Skin of body (tissue), 1 donor: ENCODE measurements at regions not wholly inside any gene's neighbourhood (a gene's known extent, or its start where the extent isn't known, plus 50 kb on each side); places are given as distances from the start of the nearest gene placed in this dataset.
"Not testable (repeated sequence)": the region's sequence is repeated elsewhere in the genome, so short reads cannot be mapped to it uniquely, and the experiment has no call there.

Source experiments
- DNase-seq: peaks from one replicate; lab custom pipeline; 2025; lab: John Stamatoyannopoulos, UW

GRCh38 chr2:16373341-16373740 is 292.3 kb downstream of the CYRIA start:
- DNase-seq: no peak

- DNase-seq: no peak
Observed at GRCh38 chr2:16371751-16372150, 293.9 kb downstream of the CYRIA start.

- DNase-seq: no peak
Observed at GRCh38 chr2:16368951-16369350, 296.7 kb downstream of the CYRIA start.

GRCh38 chr2:16368328-16368727 is 297.3 kb downstream of the CYRIA start:
- no peak for DNase-seq

- DNase-seq: no peak
Observed at GRCh38 chr2:16365366-16365765, 300.3 kb downstream of the CYRIA start.

GRCh38 chr2:16363581-16363980 is 302.1 kb downstream of the CYRIA start:
- no peak for DNase-seq

- DNase-seq: no peak
Observed at GRCh38 chr2:16362611-16363010, 303.0 kb downstream of the CYRIA start.

GRCh38 chr2:16361261-16361995 is 304.2 kb downstream of the CYRIA start:
- no peak for DNase-seq

- DNase-seq: no peak
Observed at GRCh38 chr2:16359961-16360360, 305.7 kb downstream of the CYRIA start.

- DNase-seq: no peak
Observed at GRCh38 chr2:16357188-16357587, 308.4 kb downstream of the CYRIA start.

- no peak for DNase-seq
Observed at GRCh38 chr2:16351541-16351940, 314.1 kb downstream of the CYRIA start.

GRCh38 chr2:16351137-16351536 is 314.5 kb downstream of the CYRIA start:
- DNase-seq: no peak

- DNase-seq: no peak
Observed at GRCh38 chr2:16350211-16350610, 315.4 kb downstream of the CYRIA start.

GRCh38 chr2:16349811-16350210 is 315.8 kb downstream of the CYRIA start:
- DNase-seq: no peak

GRCh38 chr2:16348821-16349515 is 316.7 kb downstream of the CYRIA start:
- no peak for DNase-seq

- no peak for DNase-seq
Observed at GRCh38 chr2:16346671-16347070, 319.0 kb downstream of the CYRIA start.

- not testable (repeated sequence) for DNase-seq
Observed at GRCh38 chr2:16345231-16345630, 320.4 kb downstream of the CYRIA start.

GRCh38 chr2:16339206-16339605 is 326.4 kb downstream of the CYRIA start:
- no peak for DNase-seq

GRCh38 chr2:16338026-16338425 is 327.6 kb downstream of the CYRIA start:
- DNase-seq: no peak

GRCh38 chr2:16336916-16337315 is 328.7 kb downstream of the CYRIA start:
- DNase-seq: no peak

- DNase-seq: no peak
Observed at GRCh38 chr2:16336491-16336890, 329.1 kb downstream of the CYRIA start.

GRCh38 chr2:16335947-16336346 is 329.7 kb downstream of the CYRIA start:
- no peak for DNase-seq

GRCh38 chr2:16335604-16335930 is 330.1 kb downstream of the CYRIA start:
- DNase-seq: no peak
